HG03045 (cell line): ENCODE measurements at regions not wholly inside any gene's neighbourhood (a gene's known extent, or its start where the extent isn't known, plus 50 kb on each side); places are given as distances from the start of the nearest gene placed in this dataset.
A peak's percentile ranks its signal among the peaks of the same experiment; 100 is the strongest.
"Not testable (repeated sequence)": the region's sequence is repeated elsewhere in the genome, so short reads cannot be mapped to it uniquely, and the experiment has no call there.

ENCODE experiments used
- ATAC-seq: cut with Tn5 transposase; IDR thresholded peaks from one replicate; pipeline ENCODE4 v1.9.1; 2021; ENCODE audit warnings: mild to moderate bottlenecking, moderate library complexity; ENCODE audit not compliant: unreplicated experiment

GRCh38 chr1:56135069-56135863, 444.1 kb downstream of the PLPP3 start:
- peak; percentile 57 for ATAC-seq

- ATAC-seq: peak; percentile 59
These were observed 445.6 kb downstream of the PLPP3 start for GRCh38 chr1:56133522-56134472.

- ATAC-seq: no peak
These were observed 446.8 kb downstream of the PLPP3 start for GRCh38 chr1:56132520-56132919.

GRCh38 chr1:56129837-56130236, 449.5 kb downstream of the PLPP3 start:
- ATAC-seq: no peak

GRCh38 chr1:56125316-56125715, 454.0 kb downstream of the PLPP3 start:
- ATAC-seq: no peak

- no peak for ATAC-seq
These were observed 455.5 kb downstream of the PLPP3 start for GRCh38 chr1:56123826-56124225.

GRCh38 chr1:56123421-56123820, 455.9 kb downstream of the PLPP3 start:
- no peak for ATAC-seq

- no peak for ATAC-seq
These were observed 459.3 kb downstream of the PLPP3 start for GRCh38 chr1:56120021-56120420.

GRCh38 chr1:56118676-56119075, 460.7 kb downstream of the PLPP3 start:
- not testable (repeated sequence) for ATAC-seq

GRCh38 chr1:56115701-56116100, 463.7 kb downstream of the PLPP3 start:
- ATAC-seq: no peak

- ATAC-seq: no peak
These were observed 465.7 kb downstream of the PLPP3 start for GRCh38 chr1:56113679-56114078.

GRCh38 chr1:56107275-56107638, 472.1 kb downstream of the PLPP3 start:
- ATAC-seq: no peak

- ATAC-seq: no peak
These were observed 472.7 kb downstream of the PLPP3 start for GRCh38 chr1:56106531-56107274.

GRCh38 chr1:56105397-56105796, 474.0 kb downstream of the PLPP3 start:
- no peak for ATAC-seq

- ATAC-seq: no peak
These were observed 479.5 kb downstream of the PLPP3 start for GRCh38 chr1:56099766-56100265.

- ATAC-seq: no peak
These were observed 480.4 kb downstream of the PLPP3 start for GRCh38 chr1:56098946-56099345.

- ATAC-seq: no peak
These were observed 481.6 kb downstream of the PLPP3 start for GRCh38 chr1:56097713-56098112.

GRCh38 chr1:56095696-56096665, 483.4 kb downstream of the PLPP3 start:
- no peak for ATAC-seq

GRCh38 chr1:56094168-56094567, 485.2 kb downstream of the PLPP3 start:
- ATAC-seq: no peak
